Trophoblast cell (in vitro differentiated cells and primary cell): ENCODE measurements at regions not wholly inside any gene's neighbourhood (a gene's known extent, or its start where the extent isn't known, plus 50 kb on each side); places are given as distances from the start of the nearest gene placed in this dataset.

ENCODE experiments used
- DNase-seq, 2 donors: peaks; one replicate each; pipeline ENCODE4 v3.0.0-alpha.2; 2016
- H2AFZ ChIP-seq: 2 replicates; pipeline ENCODE4 v1.6.1; 2013; ENCODE audit warnings: low read length, moderate library complexity, mild to moderate bottlenecking; ENCODE audit not compliant: insufficient read depth, poor library complexity
- H2AK5ac ChIP-seq: 2 replicates; pipeline ENCODE4 v1.6.1; 2013; ENCODE audit warnings: mild to moderate bottlenecking, low read length
- H2BK120ac ChIP-seq: 2 replicates; pipeline ENCODE4 v1.6.1; 2013; ENCODE audit warnings: low read length, mild to moderate bottlenecking, moderate library complexity; ENCODE audit not compliant: insufficient read depth, poor library complexity
- H2BK12ac ChIP-seq: 2 replicates; pipeline ENCODE4 v1.6.1; 2013; ENCODE audit warnings: mild to moderate bottlenecking, low read length, moderate library complexity
- H2BK5ac ChIP-seq: 2 replicates; pipeline ENCODE4 v1.6.1; 2013; ENCODE audit warnings: low read length, low read depth, moderate library complexity, mild to moderate bottlenecking; ENCODE audit not compliant: poor library complexity
- H3K14ac ChIP-seq: 2 replicates; pipeline ENCODE4 v1.6.1; 2013; ENCODE audit warnings: mild to moderate bottlenecking, low read length
- H3K18ac ChIP-seq: 2 replicates; pipeline ENCODE4 v1.6.1; 2013; ENCODE audit warnings: mild to moderate bottlenecking, low read length
- H3K23ac ChIP-seq: 2 replicates; pipeline ENCODE4 v1.6.1; 2013; ENCODE audit warnings: low read length
- H3K27ac ChIP-seq: 2 replicates; pipeline ENCODE4 v1.5.1; 2013; ENCODE audit warnings: low read depth, mild to moderate bottlenecking, inconsistent platforms, low read length, moderate library complexity
- H3K27me3 ChIP-seq: 2 replicates; pipeline ENCODE4 v1.6.1; 2013; ENCODE audit warnings: inconsistent platforms, mild to moderate bottlenecking, low read length, moderate library complexity; ENCODE audit not compliant: insufficient read depth
- H3K36me3 ChIP-seq, 2 experiments: 1 replicate in 1 of 2; 2 replicates in 1 of 2; pipeline ENCODE4 v1.6.1; 2013; ENCODE audit warnings: low read length in 2 of 2, mild to moderate bottlenecking in 2 of 2, moderate library complexity in 1 of 2; ENCODE audit not compliant: insufficient read depth in 2 of 2, control insufficient read depth in 1 of 2
- H3K4ac ChIP-seq: 2 replicates; pipeline ENCODE4 v1.6.1; 2013; ENCODE audit warnings: low read depth, mild to moderate bottlenecking, low read length, moderate library complexity
- H3K4me1 ChIP-seq, 2 experiments: 1 replicate in 1 of 2; 2 replicates in 1 of 2; pipeline ENCODE4 v1.6.1; 2013; ENCODE audit warnings: low read length in 2 of 2, mild to moderate bottlenecking in 2 of 2, moderate library complexity in 1 of 2; ENCODE audit not compliant: insufficient read depth in 2 of 2, control insufficient read depth in 1 of 2
- H3K4me2 ChIP-seq: 2 replicates; pipeline ENCODE4 v1.6.1; 2013; ENCODE audit warnings: inconsistent platforms, mild to moderate bottlenecking, low read length, moderate library complexity
- H3K4me3 ChIP-seq: 2 replicates; pipeline ENCODE4 v1.5.1; 2013; ENCODE audit warnings: mild to moderate bottlenecking, low read depth, low read length, inconsistent platforms
- H3K79me1 ChIP-seq: one replicate; pipeline ENCODE4 v1.6.1; 2013; ENCODE audit warnings: low read length
- H3K79me2 ChIP-seq: 2 replicates; pipeline ENCODE4 v1.6.1; 2013; ENCODE audit warnings: low read length, mild to moderate bottlenecking; ENCODE audit not compliant: control insufficient read depth, insufficient read depth, poor library complexity
- H3K9ac ChIP-seq: 2 replicates; pipeline ENCODE4 v1.6.1; 2013; ENCODE audit warnings: mild to moderate bottlenecking, low read length
- H3K9me3 ChIP-seq: 2 replicates; pipeline ENCODE4 v1.6.1; 2013; ENCODE audit warnings: low read depth, mild to moderate bottlenecking, control low read depth, inconsistent platforms, low read length; ENCODE audit not compliant: insufficient read depth
- H4K12ac ChIP-seq: 2 replicates; pipeline ENCODE4 v1.6.1; 2013; ENCODE audit warnings: low read depth, mild to moderate bottlenecking, low read length, moderate library complexity
- H4K8ac ChIP-seq: 2 replicates; pipeline ENCODE4 v1.6.1; 2013; ENCODE audit warnings: low read depth, mild to moderate bottlenecking, low read length, moderate library complexity
- H4K91ac ChIP-seq: one replicate; pipeline ENCODE4 v1.6.1; 2013; ENCODE audit warnings: low read depth, mild to moderate bottlenecking, low read length, moderate library complexity
- WGBS: extraction: QIAGEN DNeasy Blood & Tissue Kit; methylation state at CpG from one replicate; pipeline ENCODE4 v1.1.7; 2013; ENCODE audit warnings: missing lambda C conversion rate; ENCODE audit not compliant: insufficient read length, insufficient coverage; ENCODE audit errors: extremely low coverage; 5-methylcytosine and 5-hydroxymethylcytosine counted together

GRCh38 chr18:42520138-42520537 is 565.1 kb downstream of the PIK3C3 start:
- H3K9me3 ChIP-seq = no peaks in the 10 kb centered on the region
- no peak for DNase-seq
- no peak overlapping the region for H3K4ac ChIP-seq
- no peak overlapping the region for H2AFZ ChIP-seq
- no peaks in the 10 kb centered on the region for H3K4me1 ChIP-seq
- no peaks in the 10 kb centered on the region for H3K79me1 ChIP-seq
- H4K91ac ChIP-seq = no peak overlapping the region
- H3K4me2 ChIP-seq = no peak overlapping the region
- H3K27me3 ChIP-seq = no peaks in the 10 kb centered on the region
- H3K27ac ChIP-seq = no peak overlapping the region
- no peak overlapping the region for H2BK5ac ChIP-seq
- no peaks in the 10 kb centered on the region for H3K36me3 ChIP-seq
- no peak overlapping the region for H2BK120ac ChIP-seq
- 100% methylated on average over 1 of the region's 2 CpGs for WGBS
- H4K8ac ChIP-seq = no peak overlapping the region
- H3K23ac ChIP-seq = no peak overlapping the region
- H3K4me3 ChIP-seq = no peak overlapping the region
- H3K14ac ChIP-seq = no peak overlapping the region
- H3K79me2 ChIP-seq = no peaks in the 10 kb centered on the region
- H3K9ac ChIP-seq = no peak overlapping the region
- no peak overlapping the region for H2BK12ac ChIP-seq
- no peak overlapping the region for H2AK5ac ChIP-seq
- H3K18ac ChIP-seq = no peak overlapping the region
- H4K12ac ChIP-seq = no peak overlapping the region

GRCh38 chr18:42525905-42526304 is 570.9 kb downstream of the PIK3C3 start:
- no peaks in the 10 kb centered on the region for H3K79me2 ChIP-seq
- H3K27ac ChIP-seq = no peak overlapping the region
- no peak overlapping the region for H2BK5ac ChIP-seq
- no peak overlapping the region for H2AK5ac ChIP-seq
- H3K9ac ChIP-seq = no peak overlapping the region
- no peak overlapping the region for H3K18ac ChIP-seq
- no peak overlapping the region for H3K4ac ChIP-seq
- no peaks in the 10 kb centered on the region for H3K9me3 ChIP-seq
- no peak overlapping the region for H2BK12ac ChIP-seq
- H4K8ac ChIP-seq = no peak overlapping the region
- H3K23ac ChIP-seq = no peak overlapping the region
- H3K4me1 ChIP-seq = no peaks in the 10 kb centered on the region
- no peak overlapping the region for H2AFZ ChIP-seq
- no peak overlapping the region for H2BK120ac ChIP-seq
- no peak for DNase-seq
- no peak overlapping the region for H3K4me2 ChIP-seq
- WGBS = no CpG with 5 or more reads among the region's 2 CpGs
- H3K27me3 ChIP-seq = no peaks in the 10 kb centered on the region
- no peaks in the 10 kb centered on the region for H3K36me3 ChIP-seq
- H3K4me3 ChIP-seq = no peak overlapping the region
- H4K91ac ChIP-seq = no peak overlapping the region
- no peaks in the 10 kb centered on the region for H3K79me1 ChIP-seq
- no peak overlapping the region for H4K12ac ChIP-seq
- H3K14ac ChIP-seq = no peak overlapping the region

- H3K36me3 ChIP-seq = no peaks in the 10 kb centered on the region
- H4K12ac ChIP-seq = no peak overlapping the region
- no peak overlapping the region for H2AFZ ChIP-seq
- no peak overlapping the region for H4K8ac ChIP-seq
- H2BK12ac ChIP-seq = no peak overlapping the region
- H3K27me3 ChIP-seq = no peaks in the 10 kb centered on the region
- H3K4ac ChIP-seq = no peak overlapping the region
- no peak overlapping the region for H2BK120ac ChIP-seq
- H3K27ac ChIP-seq = no peak overlapping the region
- H3K4me3 ChIP-seq = no peak overlapping the region
- no peaks in the 10 kb centered on the region for H3K79me2 ChIP-seq
- no peak overlapping the region for H4K91ac ChIP-seq
- no peak overlapping the region for H2AK5ac ChIP-seq
- H3K4me2 ChIP-seq = no peak overlapping the region
- no CpG with 5 or more reads among the region's 5 CpGs for WGBS
- no peak overlapping the region for H3K14ac ChIP-seq
- H3K9ac ChIP-seq = no peak overlapping the region
- no peak overlapping the region for H3K18ac ChIP-seq
- no peaks in the 10 kb centered on the region for H3K79me1 ChIP-seq
- DNase-seq = no peak
- H3K4me1 ChIP-seq = no peaks in the 10 kb centered on the region
- H3K23ac ChIP-seq = no peak overlapping the region
- H2BK5ac ChIP-seq = no peak overlapping the region
- H3K9me3 ChIP-seq = no peaks in the 10 kb centered on the region
These were observed 572.7 kb downstream of the PIK3C3 start for GRCh38 chr18:42527766-42528165.

GRCh38 chr18:42530276-42530675 is 575.2 kb downstream of the PIK3C3 start:
- no peak overlapping the region for H3K14ac ChIP-seq
- WGBS = no CpG with 5 or more reads among the region's 1 CpG

More at GRCh38 chr18:42530276-42530675, 575.2 kb downstream of the PIK3C3 start:
- no peaks in the 10 kb centered on the region for H3K9me3 ChIP-seq
- H3K79me1 ChIP-seq = no peaks in the 10 kb centered on the region
- H3K4me1 ChIP-seq = peaks cover 0 to 2% of the 10 kb centered on the region in 2 experiments
- no peak overlapping the region for H4K91ac ChIP-seq
- no peak overlapping the region for H2BK120ac ChIP-seq
- no peak overlapping the region for H3K4me2 ChIP-seq
- H3K9ac ChIP-seq = no peak overlapping the region
- H3K18ac ChIP-seq = no peak overlapping the region
- H3K27me3 ChIP-seq = no peaks in the 10 kb centered on the region
- H3K23ac ChIP-seq = no peak overlapping the region
- H3K4ac ChIP-seq = no peak overlapping the region
- H3K36me3 ChIP-seq = no peaks in the 10 kb centered on the region
- no peak overlapping the region for H2BK12ac ChIP-seq
- H3K4me3 ChIP-seq = no peak overlapping the region
- DNase-seq = no peak
- H4K8ac ChIP-seq = no peak overlapping the region
- H3K27ac ChIP-seq = no peak overlapping the region
- no peak overlapping the region for H2AFZ ChIP-seq
- no peak overlapping the region for H2BK5ac ChIP-seq
- H2AK5ac ChIP-seq = no peak overlapping the region
- H4K12ac ChIP-seq = no peak overlapping the region
- H3K79me2 ChIP-seq = no peaks in the 10 kb centered on the region
